Stimulated activated CD4-positive, alpha-beta T cell treated with anti-CD3 and anti-CD28 coated beads, TNF-alpha, amount 100 ng/mL, for 48 hours (primary cell): ENCODE measurements at regions not wholly inside any gene's neighbourhood (a gene's known extent, or its start where the extent isn't known, plus 50 kb on each side); places are given as distances from the start of the nearest gene placed in this dataset.
"Not testable (repeated sequence)": the region's sequence is repeated elsewhere in the genome, so short reads cannot be mapped to it uniquely, and the experiment has no call there.

ENCODE experiments used
- DNase-seq, 3 donors: peaks; one replicate each; pipeline ENCODE4 v3.0.0-alpha.2; 2020; ENCODE audit warnings: low read depth in 3 of 3

GRCh38 chr5:159502116-159502515 is 171.8 kb upstream of the IL12B start:
- not testable (repeated sequence) for DNase-seq

GRCh38 chr5:159503236-159503635 is 172.9 kb upstream of the IL12B start:
- DNase-seq: no peak

- no peak for DNase-seq
These were observed 174.0 kb upstream of the IL12B start for GRCh38 chr5:159504106-159504856.

GRCh38 chr5:159504857-159505304 is 174.6 kb upstream of the IL12B start:
- DNase-seq: no peak

DNA sequence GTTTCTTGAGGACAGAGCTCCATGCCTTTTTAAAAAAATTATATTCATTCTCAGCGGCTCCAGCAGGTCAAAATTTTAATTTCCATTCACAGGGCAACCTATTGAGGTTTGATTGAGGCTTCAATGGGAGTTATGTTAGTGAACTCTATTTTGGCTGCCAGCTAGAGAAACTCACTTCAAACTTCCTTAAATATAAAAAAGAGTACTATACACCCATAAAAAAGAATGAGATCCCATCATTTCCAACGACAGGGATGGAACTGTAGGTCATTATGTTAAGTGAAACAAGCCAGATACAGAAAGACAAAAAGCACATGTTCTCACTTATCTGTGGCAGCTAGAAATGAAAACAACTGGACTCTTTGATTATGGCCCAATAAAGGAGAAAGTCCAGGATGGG is 176.8 kb upstream of the IL12B start:
- DNase-seq: no peak

GRCh38 chr5:159507661-159508060 is 177.4 kb upstream of the IL12B start:
- DNase-seq: no peak

DNA sequence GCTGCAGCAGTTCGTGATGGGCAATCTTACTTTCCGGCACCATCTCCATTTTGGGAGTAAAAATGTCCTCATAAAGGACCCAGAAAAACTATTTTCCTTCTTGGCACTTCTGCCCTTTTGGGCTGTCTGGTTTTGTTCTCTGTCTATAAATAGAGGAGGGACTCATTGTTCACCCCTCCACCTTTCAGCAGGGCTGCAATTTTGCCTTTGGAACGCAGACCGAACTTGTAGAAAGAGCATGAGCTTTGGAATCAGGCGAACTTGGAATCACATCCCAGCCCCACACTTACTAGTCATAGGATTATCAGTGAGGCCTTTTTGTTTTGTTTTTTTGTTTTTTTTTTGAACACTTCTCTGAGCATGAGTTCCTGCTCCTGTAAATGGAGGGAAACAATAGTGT is 178.1 kb upstream of the IL12B start:
- DNase-seq: no peak

DNA sequence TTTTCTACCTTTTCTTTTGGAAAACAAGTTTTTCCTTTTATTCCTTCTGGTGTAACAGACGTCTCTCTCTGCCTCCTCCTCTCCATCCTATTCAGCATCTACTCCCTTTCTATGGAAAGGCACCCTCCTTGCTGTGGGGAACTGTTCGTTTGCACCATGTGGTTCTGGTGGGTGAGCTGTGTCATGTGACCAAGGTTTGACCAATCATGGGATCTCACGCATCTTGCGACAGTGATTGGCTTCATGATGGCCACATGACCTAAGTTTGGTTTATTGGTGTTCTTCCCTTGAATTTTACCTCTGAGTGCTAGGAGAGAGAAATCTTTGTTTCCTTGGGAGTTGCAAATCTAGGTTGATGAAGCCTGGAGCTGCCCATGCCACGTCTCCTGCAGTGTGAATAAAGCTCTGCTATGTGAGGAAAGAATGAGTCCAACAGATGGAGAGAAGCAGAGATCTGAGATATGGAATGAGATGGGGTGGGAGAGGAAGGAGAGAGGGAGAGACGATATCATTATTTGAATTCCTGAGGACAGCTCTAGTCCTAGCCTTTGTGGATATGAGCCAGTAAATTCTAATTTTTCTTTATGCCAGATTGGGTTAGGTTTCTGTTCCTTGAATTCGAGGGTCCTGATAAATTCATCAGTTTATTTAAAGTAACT is 178.8 kb upstream of the IL12B start:
- DNase-seq: no peak

DNA sequence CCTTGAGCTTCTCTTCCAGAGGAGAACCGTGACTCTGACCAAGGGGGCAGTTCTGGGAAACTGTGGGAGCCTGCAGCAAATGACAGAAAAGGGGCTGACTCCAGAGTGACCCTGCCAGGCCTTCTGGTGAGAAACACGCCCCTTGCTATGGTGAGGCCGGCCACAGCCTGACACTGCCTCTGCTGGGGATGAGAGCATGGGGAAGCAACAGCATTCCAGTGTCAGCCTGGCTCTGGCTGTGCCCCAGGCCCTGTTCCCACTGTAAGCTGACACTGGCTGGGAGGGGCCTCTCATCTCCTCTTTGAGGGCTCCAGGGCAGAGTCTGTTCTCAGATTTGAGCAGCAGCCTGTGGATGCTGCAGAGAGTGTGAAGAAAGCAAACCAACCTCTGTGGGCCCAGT is 180.0 kb upstream of the IL12B start:
- no peak for DNase-seq

DNA sequence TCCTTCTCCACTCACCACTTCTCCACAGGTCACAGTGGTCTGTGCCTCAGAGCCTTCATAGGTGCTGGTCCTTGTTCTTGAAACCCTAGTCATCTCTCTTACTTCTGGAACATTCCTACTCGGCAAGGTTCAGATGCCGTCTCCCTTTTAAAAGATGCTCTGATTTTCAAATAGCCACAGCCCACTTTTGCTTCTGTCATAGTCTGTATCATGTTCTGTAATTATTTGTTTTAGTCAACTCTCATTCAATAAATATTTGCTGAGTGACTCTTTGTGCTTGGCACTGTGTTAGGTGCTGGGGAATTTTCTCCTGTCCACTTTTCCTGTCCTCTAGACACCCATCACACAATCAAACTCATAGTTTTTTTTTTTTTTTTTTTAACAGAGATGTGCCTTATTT is 181.3 kb upstream of the IL12B start:
- no peak for DNase-seq

GRCh38 chr5:159512064-159512463 is 181.8 kb upstream of the IL12B start:
- DNase-seq: no peak

GRCh38 chr5:159514229-159514810 is 184.0 kb upstream of the IL12B start:
- DNase-seq: no peak

DNA sequence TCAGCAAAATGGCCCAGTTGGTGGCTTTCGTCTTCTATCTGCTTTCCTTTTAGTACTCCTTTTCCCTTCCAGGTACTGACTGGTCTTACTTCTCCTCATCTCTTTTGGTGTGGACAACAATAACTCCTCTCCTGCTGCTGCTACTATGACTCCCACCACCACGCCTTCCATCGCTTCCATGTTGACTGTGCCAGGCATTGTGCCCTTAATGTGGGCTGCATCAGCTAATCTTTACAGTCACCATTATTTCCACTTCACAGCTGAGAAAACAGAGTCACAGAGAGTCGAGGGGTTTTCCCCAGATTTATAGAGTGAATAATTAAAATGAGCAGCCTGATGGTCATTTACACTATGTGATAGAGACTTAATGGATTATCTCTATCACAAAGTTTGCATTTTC is 184.9 kb upstream of the IL12B start:
- DNase-seq: no peak

DNA sequence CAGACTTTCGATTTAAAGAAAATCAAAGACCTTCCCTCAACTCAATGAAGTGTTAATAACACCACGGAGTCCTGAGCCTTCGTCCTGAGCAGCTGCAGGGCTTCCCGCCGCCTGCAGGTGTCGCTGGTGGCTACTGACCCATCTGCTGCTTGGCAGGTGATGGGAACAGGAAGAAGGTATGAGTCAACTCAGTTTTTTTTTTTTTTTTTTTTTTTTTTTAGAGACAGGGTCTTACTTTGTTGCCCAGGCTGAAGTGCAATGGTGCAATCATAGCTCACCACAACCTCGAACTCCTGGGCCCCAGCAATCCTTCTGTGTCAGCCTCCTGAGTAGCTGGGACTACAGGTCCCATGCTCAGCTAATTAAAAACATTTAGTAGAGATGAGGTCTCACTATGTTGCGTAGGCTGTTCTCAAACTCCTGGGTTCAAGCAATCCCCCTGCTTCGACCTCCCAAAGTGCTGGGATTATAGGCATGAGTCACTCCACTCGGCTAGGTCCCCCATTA is 185.7 kb upstream of the IL12B start:
- peak; percentile 47 to 67 (median 64) for DNase-seq

DNA sequence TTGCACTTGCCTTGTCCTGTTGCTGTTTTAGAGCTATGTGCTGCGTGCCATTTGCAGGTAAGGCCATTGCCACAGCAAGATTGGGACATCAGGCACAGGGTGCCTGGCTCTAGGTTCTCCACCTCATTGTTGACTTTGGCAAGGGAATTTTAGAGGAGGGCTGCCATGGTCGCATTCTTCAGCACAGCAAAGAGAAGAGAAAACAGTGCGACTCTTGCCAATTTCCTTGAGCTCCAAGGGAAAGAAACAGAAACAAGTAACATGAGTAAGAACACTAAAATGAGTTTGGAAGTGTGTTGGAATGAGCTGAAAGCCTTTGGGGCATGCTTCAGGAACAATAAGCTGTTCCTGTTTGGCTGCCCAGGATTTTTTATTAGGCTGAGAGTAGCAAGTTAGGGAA is 188.1 kb upstream of the IL12B start:
- no peak for DNase-seq

DNA sequence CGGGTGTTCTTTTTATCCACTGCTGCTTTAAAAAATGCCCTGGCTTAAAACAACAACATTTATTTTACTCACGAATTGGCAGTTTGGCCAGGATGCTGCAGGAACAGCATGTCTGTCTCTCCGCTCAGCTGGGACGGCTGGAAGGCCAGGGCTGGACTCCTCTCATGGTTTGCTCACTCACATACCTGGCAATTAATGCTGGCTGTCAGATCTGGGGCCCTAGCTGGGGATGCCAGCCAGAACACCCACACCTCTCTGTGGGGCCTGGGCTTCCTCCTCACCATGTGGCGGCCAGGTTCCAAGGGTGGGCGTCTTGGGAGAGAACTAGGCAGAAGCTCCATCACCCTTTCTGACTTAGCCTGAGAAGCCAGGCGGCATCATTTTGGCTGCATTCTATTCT is 189.1 kb upstream of the IL12B start:
- DNase-seq: no peak

GRCh38 chr5:159522841-159523240 is 192.6 kb upstream of the IL12B start:
- no peak for DNase-seq

GRCh38 chr5:159524279-159524678 is 194.0 kb upstream of the IL12B start:
- DNase-seq: not testable (repeated sequence)

- DNase-seq: no peak
These were observed 194.8 kb upstream of the IL12B start for GRCh38 chr5:159525117-159525516.

- no peak for DNase-seq
These were observed 197.4 kb upstream of the IL12B start for GRCh38 chr5:159527546-159528254.

GRCh38 chr5:159531554-159532105 is 201.3 kb upstream of the IL12B start:
- no peak for DNase-seq

DNA sequence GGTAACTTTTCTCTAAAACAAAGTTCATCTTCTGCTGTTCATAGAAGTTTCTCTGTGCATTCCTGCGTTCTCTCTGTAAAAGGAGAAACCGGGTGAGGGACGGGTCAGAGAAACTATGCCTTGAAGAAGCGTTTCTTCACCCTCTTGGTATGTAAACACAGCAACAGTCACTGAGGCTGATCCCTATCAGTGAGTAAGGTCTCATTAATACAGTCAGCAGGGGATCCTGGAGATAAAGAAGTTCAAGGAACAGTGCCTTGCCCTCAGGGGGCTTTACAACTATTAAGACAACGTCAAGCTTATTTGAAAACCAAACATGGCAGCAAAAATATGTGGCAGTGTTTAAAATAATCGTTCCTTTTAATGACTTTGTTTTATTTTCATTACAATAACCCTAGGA is 202.9 kb upstream of the IL12B start:
- DNase-seq: no peak
